Endothelial cell of umbilical vein (primary cell): ENCODE measurements at regions not wholly inside any gene's neighbourhood (a gene's known extent, or its start where the extent isn't known, plus 50 kb on each side); places are given as distances from the start of the nearest gene placed in this dataset.

Experiments
- BruUV-seq: library from RNA; stranded (reverse); fragments of 400-500 nt; replicated peaks from 2 replicates; lab custom pipeline; 2021; lab: Mats Ljungman, UMichigan
- CTCF ChIA-PET: fragments of 300-600, 350-600 bp; sonication (Branson Sonifier 250); formaldehyde crosslinking; loops from one replicate; lab custom pipeline; 2021; ENCODE audit warnings: antibody characterized with exemption, inconsistent platforms; lab: Charles Lee
- POLR2A ChIA-PET: fragments of 300-600, 350-600 bp; sonication (Branson Sonifier 250); formaldehyde crosslinking; loops from one replicate; lab custom pipeline; 2021; ENCODE audit warnings: antibody characterized with exemption, inconsistent platforms; lab: Charles Lee
- DNase-seq: peaks from one replicate; pipeline ENCODE4 v3.0.0-alpha.2; 2011; ENCODE audit warnings: low read depth, low spot score
- FAIRE-seq: peaks from 2 replicates; lab custom pipeline; 2011; peaks lifted over from hg19 to GRCh38; lab: Jason Lieb, UNC
- H2AFZ ChIP-seq: 2 replicates; pipeline ENCODE4 v1.6.0; 2012; ENCODE audit warnings: low read depth, low read length, control low read depth, inconsistent platforms
- H3K27ac ChIP-seq: 2 replicates; pipeline ENCODE4 v1.5.1; 2011; ENCODE audit warnings: low read depth, mild to moderate bottlenecking, control low read depth, low read length, moderate library complexity; ENCODE audit not compliant: insufficient read depth
- H3K27me3 ChIP-seq, 2 experiments: 2 replicates each; pipeline versions ENCODE4 v1.6.0 to v1.6.1; 2011; ENCODE audit warnings: low read length in 2 of 2, mixed read lengths in 1 of 2; ENCODE audit not compliant: control insufficient read depth in 2 of 2, insufficient read depth in 2 of 2
- H3K36me3 ChIP-seq, 2 experiments: 2 replicates in 1 of 2; 3 replicates in 1 of 2; pipeline ENCODE4 v1.5.1; 2011; ENCODE audit warnings: low read length in 2 of 2, mild to moderate bottlenecking in 1 of 2, moderate library complexity in 1 of 2; ENCODE audit not compliant: control insufficient read depth in 2 of 2, insufficient read depth in 2 of 2; ENCODE audit errors: extremely low read depth in 1 of 2
- H3K4me1 ChIP-seq: 3 replicates; pipeline ENCODE4 v1.5.1; 2011; ENCODE audit warnings: mild to moderate bottlenecking, low read length; ENCODE audit not compliant: control insufficient read depth, insufficient read depth; ENCODE audit errors: extremely low read depth
- H3K4me2 ChIP-seq: 2 replicates; pipeline ENCODE4 v1.6.1; 2011; ENCODE audit warnings: low read length, control low read depth, mixed read lengths; ENCODE audit not compliant: insufficient read depth
- H3K4me3 ChIP-seq, 3 experiments: fragments of 200-600 bp in 1 of 3; sonication (generic), shearing (Covaris generic) in 1 of 3; replicated peaks in 1 of 3; 2 replicates each; pipeline ENCODE4 v1.5.1; 2011 to 2016; ENCODE audit warnings: control low read depth in 3 of 3, low read length in 3 of 3, mild to moderate bottlenecking in 2 of 3, inconsistent platforms in 1 of 3, low read depth in 1 of 3, moderate library complexity in 1 of 3; ENCODE audit not compliant: insufficient read depth in 1 of 3
- H3K79me2 ChIP-seq: 2 replicates; pipeline ENCODE4 v1.6.0; 2012; ENCODE audit warnings: low read length, inconsistent platforms; ENCODE audit not compliant: control insufficient read depth, insufficient read depth
- H3K9ac ChIP-seq: replicated peaks from 2 replicates; pipeline ENCODE3; 2011; ENCODE audit warnings: low read length, control low read depth; ENCODE audit not compliant: insufficient read depth; ENCODE audit errors: extremely low read depth
- H3K9me1 ChIP-seq: replicated peaks from 3 replicates; pipeline ENCODE4 v1.6.0; 2011; ENCODE audit warnings: mild to moderate bottlenecking, low read length; ENCODE audit not compliant: control insufficient read depth, insufficient read depth; ENCODE audit errors: extremely low read depth
- H3K9me3 ChIP-seq: replicated peaks from 2 replicates; pipeline ENCODE4 v1.5.1; 2012; ENCODE audit warnings: low read length, inconsistent platforms; ENCODE audit not compliant: control insufficient read depth, insufficient read depth
- H4K20me1 ChIP-seq: replicated peaks from 2 replicates; pipeline ENCODE3; 2011; ENCODE audit warnings: mild to moderate bottlenecking, low read length; ENCODE audit not compliant: control insufficient read depth, insufficient read depth; ENCODE audit errors: extremely low read depth
- EZH2 ChIP-seq: IDR thresholded peaks from 2 replicates; pipeline ENCODE4 v1.6.1; 2012; ENCODE audit warnings: borderline replicate concordance, low read depth, mild to moderate bottlenecking, moderate library complexity, low read length, inconsistent platforms; ENCODE audit not compliant: severe bottlenecking
- FOS ChIP-seq: IDR thresholded peaks from 2 replicates; pipeline ENCODE4 v1.6.1; 2011; ENCODE audit warnings: mild to moderate bottlenecking, low read length, moderate library complexity, borderline replicate concordance; ENCODE audit not compliant: insufficient read depth
- GATA2 ChIP-seq: IDR thresholded peaks from 2 replicates; pipeline ENCODE4 v1.7.0; 2011; ENCODE audit warnings: low read depth, mild to moderate bottlenecking, moderate library complexity, mixed read lengths, low read length; ENCODE audit not compliant: insufficient read length, insufficient read depth
- MYC ChIP-seq: IDR thresholded peaks from one replicate; pipeline ENCODE4 v1.6.1; 2011; ENCODE audit warnings: mild to moderate bottlenecking, low read depth, low read length
- POLR2A ChIP-seq: IDR thresholded peaks from 2 replicates; pipeline ENCODE4 v1.6.1; 2012; ENCODE audit warnings: low read depth, mild to moderate bottlenecking, control low read depth, low read length
- POLR2AphosphoS5 ChIP-seq: IDR thresholded peaks from 2 replicates; pipeline ENCODE4 v1.6.1; 2012; ENCODE audit warnings: low read depth, mild to moderate bottlenecking, control low read depth, low read length, moderate library complexity; ENCODE audit not compliant: insufficient read depth
- dilution Hi-C: fragments of 300-500 bp; cut with MboI; formaldehyde crosslinking; loops from one replicate; pipeline ENCODE4 v1.15.0; 2019; ENCODE audit warnings: low sequenced_read_pairs; ENCODE audit not compliant: extremely low pct_ligation_motif_present
- intact Hi-C: fragments of 100-400 bp; cut with micrococcal nuclease; formaldehyde crosslinking; loops from one replicate; pipeline ENCODE4 v1.10.0; 2022
- TF ChIP-seq, protein P1 (sequence below): IDR thresholded peaks from 2 replicates; pipeline ENCODE4 v1.6.1; 2011; ENCODE audit not compliant: insufficient read depth, insufficient read length
- TF ChIP-seq, protein P2 (sequence below), 2 donors: IDR thresholded peaks; 1 replicate in 1 of 2; 2 replicates in 1 of 2; pipeline ENCODE4 v1.5.1; 2011; ENCODE audit warnings: low read length in 2 of 2, mild to moderate bottlenecking in 2 of 2, moderate library complexity in 2 of 2, control low read depth in 1 of 2, inconsistent platforms in 1 of 2, low read depth in 1 of 2; ENCODE audit not compliant: insufficient read depth in 1 of 2; ENCODE audit errors: extremely low read depth in 1 of 2

DNA sequence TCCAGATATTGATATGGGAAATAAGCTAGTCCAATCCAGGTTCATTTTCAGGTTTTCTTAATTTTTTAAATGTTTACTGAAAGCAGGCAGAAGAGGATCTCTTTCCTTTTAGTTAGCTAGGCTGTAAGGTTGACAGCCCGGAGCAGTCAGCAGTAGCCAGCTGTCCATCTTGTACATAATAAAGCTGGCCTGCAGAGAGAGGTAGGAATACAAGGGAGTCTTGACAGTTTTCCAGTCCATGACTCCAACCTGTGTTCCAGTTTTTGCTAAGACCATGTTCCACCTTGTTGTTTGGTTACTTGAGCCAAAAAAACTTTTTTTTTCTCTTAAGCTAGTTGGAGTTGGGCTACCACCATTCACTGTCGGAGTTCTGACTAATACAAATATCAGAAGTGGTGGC lies 402.7 kb upstream of the TEX13C start:
- POLR2A ChIA-PET: no interaction called here
- Histone ChIP-seq H3K9me1 (no peaks in the 10 kb centered on the region), H2AFZ (no peak overlapping the region), H3K36me3 (no peaks in the 10 kb centered on the region), H3K9ac (no peak overlapping the region), H3K4me2 (no peak overlapping the region), H3K79me2 (no peaks in the 10 kb centered on the region), H3K27ac (no peak overlapping the region), H3K4me3 (no peak overlapping the region), H3K27me3 (no peaks in the 10 kb centered on the region), H3K9me3 (no peaks in the 10 kb centered on the region), H3K4me1 (no peaks in the 10 kb centered on the region), H4K20me1 (no peaks in the 10 kb centered on the region)
- TF ChIP-seq POLR2A (no peak), POLR2AphosphoS5 (no peak), GATA2 (no peak), MYC (no peak), EZH2 (no peak), FOS (no peak)
- TF ChIP-seq, protein P1, sequence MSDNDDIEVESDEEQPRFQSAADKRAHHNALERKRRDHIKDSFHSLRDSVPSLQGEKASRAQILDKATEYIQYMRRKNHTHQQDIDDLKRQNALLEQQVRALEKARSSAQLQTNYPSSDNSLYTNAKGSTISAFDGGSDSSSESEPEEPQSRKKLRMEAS: no peak
- TF ChIP-seq, protein P2, sequence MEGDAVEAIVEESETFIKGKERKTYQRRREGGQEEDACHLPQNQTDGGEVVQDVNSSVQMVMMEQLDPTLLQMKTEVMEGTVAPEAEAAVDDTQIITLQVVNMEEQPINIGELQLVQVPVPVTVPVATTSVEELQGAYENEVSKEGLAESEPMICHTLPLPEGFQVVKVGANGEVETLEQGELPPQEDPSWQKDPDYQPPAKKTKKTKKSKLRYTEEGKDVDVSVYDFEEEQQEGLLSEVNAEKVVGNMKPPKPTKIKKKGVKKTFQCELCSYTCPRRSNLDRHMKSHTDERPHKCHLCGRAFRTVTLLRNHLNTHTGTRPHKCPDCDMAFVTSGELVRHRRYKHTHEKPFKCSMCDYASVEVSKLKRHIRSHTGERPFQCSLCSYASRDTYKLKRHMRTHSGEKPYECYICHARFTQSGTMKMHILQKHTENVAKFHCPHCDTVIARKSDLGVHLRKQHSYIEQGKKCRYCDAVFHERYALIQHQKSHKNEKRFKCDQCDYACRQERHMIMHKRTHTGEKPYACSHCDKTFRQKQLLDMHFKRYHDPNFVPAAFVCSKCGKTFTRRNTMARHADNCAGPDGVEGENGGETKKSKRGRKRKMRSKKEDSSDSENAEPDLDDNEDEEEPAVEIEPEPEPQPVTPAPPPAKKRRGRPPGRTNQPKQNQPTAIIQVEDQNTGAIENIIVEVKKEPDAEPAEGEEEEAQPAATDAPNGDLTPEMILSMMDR (IDR thresholded peaks at IDR 0.05; ENCODE audit: extremely low read depth in 1 of 2, insufficient read depth in 1 of 2, low read depth in 1 of 2, low read length in 2 of 2): no peak
- DNase-seq (no peak), FAIRE-seq (no peak)
- intact Hi-C loops (no loop called here), dilution Hi-C loops (no loop called here)
- BruUV-seq: no TSS peak
- CTCF ChIA-PET: no interaction called here
